WTC11 (cell line): ENCODE measurements at regions not wholly inside any gene's neighbourhood (a gene's known extent, or its start where the extent isn't known, plus 50 kb on each side); places are given as distances from the start of the nearest gene placed in this dataset.

Source experiments
- AR ChIP-seq: fragments of 250-450 bp; sonication (Bioruptor Pico); IDR thresholded peaks from 2 replicates; pipeline ENCODE4 v1.9.0; 2021; ENCODE audit warnings: mild to moderate bottlenecking
- CTCF ChIP-seq: fragments of 200-600 bp; IDR thresholded peaks from 2 replicates; pipeline ENCODE4 v1.8.0; 2022; ENCODE audit warnings: antibody characterized with exemption
- GABPB1 ChIP-seq: sonication (generic); formaldehyde crosslinking; IDR thresholded peaks from 2 replicates; pipeline ENCODE4 v1.8.1; 2023; ENCODE audit warnings: mild to moderate bottlenecking, missing genetic modification reagents
- NR2C2 ChIP-seq: sonication (generic); formaldehyde crosslinking; IDR thresholded peaks from 2 replicates; pipeline ENCODE4 v1.8.0; 2022; ENCODE audit warnings: mild to moderate bottlenecking, missing genetic modification reagents
- TEAD1 ChIP-seq: sonication (generic); formaldehyde crosslinking; IDR thresholded peaks from 2 replicates; pipeline ENCODE4 v1.8.0; 2022; ENCODE audit warnings: mild to moderate bottlenecking, missing genetic modification reagents
- ZSCAN18 ChIP-seq: fragments of 250-450 bp; sonication (Bioruptor Pico); IDR thresholded peaks from 2 replicates; pipeline ENCODE4 v2.1.2; 2022; ENCODE audit warnings: mild to moderate bottlenecking, moderate library complexity

- TF ChIP-seq CTCF, result no peak
- TF ChIP-seq ZSCAN18 (CRISPR knock-in tag), result no peak
- TF ChIP-seq NR2C2 (CRISPR knock-in tag), result no peak
- no peak for TF ChIP-seq TEAD1 (CRISPR knock-in tag)
- TF ChIP-seq AR (CRISPR knock-in tag), result no peak
- TF ChIP-seq GABPB1 (CRISPR knock-in tag), result no peak
Measured at GRCh38 chr12:92547906-92548305, 154.9 kb upstream of the PLEKHG7 start.
